ENCODE measurements at regions not wholly inside any gene's neighbourhood (a gene's known extent, or its start where the extent isn't known, plus 50 kb on each side); places are given as distances from the start of the nearest gene placed in this dataset.
"Not testable (repeated sequence)": the region's sequence is repeated elsewhere in the genome, so short reads cannot be mapped to it uniquely, and the experiment has no call there.

GRCh38 chr6:11411593-11411992, 126.0 kb upstream of the TMEM170B start:
- DNase-seq (ENCODE audit: low read depth in 2 of 3, low spot score in 2 of 3): no peak

- no peak for DNase-seq (ENCODE audit: low read depth in 2 of 3, low spot score in 2 of 3)
Measured at GRCh38 chr6:11410539-11411307, 126.8 kb upstream of the TMEM170B start.

GRCh38 chr6:11409371-11409770, 128.2 kb upstream of the TMEM170B start:
- DNase-seq (ENCODE audit: low read depth in 2 of 3, low spot score in 2 of 3): no peak

- no peak for DNase-seq (ENCODE audit: low read depth in 2 of 3, low spot score in 2 of 3)
Measured at GRCh38 chr6:11407414-11407813, 130.1 kb upstream of the TMEM170B start.

- DNase-seq (ENCODE audit: low read depth in 2 of 3, low spot score in 2 of 3): peak in 1 of 3 donors; percentile 70
Measured at GRCh38 chr6:11404838-11405237, 132.7 kb upstream of the TMEM170B start.

GRCh38 chr6:11404081-11404480, 133.5 kb upstream of the TMEM170B start:
- no peak for DNase-seq (ENCODE audit: low read depth in 2 of 3, low spot score in 2 of 3)

- DNase-seq (ENCODE audit: low read depth in 2 of 3, low spot score in 2 of 3): no peak
Measured at GRCh38 chr6:11403035-11403601, 134.4 kb upstream of the TMEM170B start.

- DNase-seq (ENCODE audit: low read depth in 2 of 3, low spot score in 2 of 3): not testable (repeated sequence)
Measured at GRCh38 chr6:11402581-11402980, 135.0 kb upstream of the TMEM170B start.

- not testable (repeated sequence) for DNase-seq (ENCODE audit: low read depth in 2 of 3, low spot score in 2 of 3)
Measured at GRCh38 chr6:11401954-11402353, 135.6 kb upstream of the TMEM170B start.

- DNase-seq (ENCODE audit: low read depth in 2 of 3, low spot score in 2 of 3): no peak
Measured at GRCh38 chr6:11398451-11399326, 138.9 kb upstream of the TMEM170B start.

GRCh38 chr6:11397622-11398450, 139.7 kb upstream of the TMEM170B start:
- DNase-seq (ENCODE audit: low read depth in 2 of 3, low spot score in 2 of 3): no peak

- no peak for DNase-seq (ENCODE audit: low read depth in 2 of 3, low spot score in 2 of 3)
Measured at GRCh38 chr6:11396860-11397259, 140.7 kb upstream of the TMEM170B start.

GRCh38 chr6:11393713-11394627, 143.6 kb upstream of the TMEM170B start:
- DNase-seq (ENCODE audit: low read depth in 2 of 3, low spot score in 2 of 3): no peak

GRCh38 chr6:11392778-11393507, 144.6 kb upstream of the TMEM170B start:
- peak in 1 of 3 donors; percentile 35 for DNase-seq (ENCODE audit: low read depth in 2 of 3, low spot score in 2 of 3)

- DNase-seq (ENCODE audit: low read depth in 2 of 3, low spot score in 2 of 3): no peak
Measured at GRCh38 chr6:11391934-11392777, 145.4 kb upstream of the TMEM170B start.

- DNase-seq (ENCODE audit: low read depth in 2 of 3, low spot score in 2 of 3): peak in 2 of 3 donors; percentile 57 to 73
Measured at GRCh38 chr6:11389977-11390376, 147.6 kb upstream of the TMEM170B start.

- DNase-seq (ENCODE audit: low read depth in 2 of 3, low spot score in 2 of 3): no peak
Measured at GRCh38 chr6:11388983-11389944, 148.3 kb upstream of the TMEM170B start.
